ENCODE measurements at regions not wholly inside any gene's neighbourhood (a gene's known extent, or its start where the extent isn't known, plus 50 kb on each side); places are given as distances from the start of the nearest gene placed in this dataset.
"Not testable (repeated sequence)": the region's sequence is repeated elsewhere in the genome, so short reads cannot be mapped to it uniquely, and the experiment has no call there.

DNA sequence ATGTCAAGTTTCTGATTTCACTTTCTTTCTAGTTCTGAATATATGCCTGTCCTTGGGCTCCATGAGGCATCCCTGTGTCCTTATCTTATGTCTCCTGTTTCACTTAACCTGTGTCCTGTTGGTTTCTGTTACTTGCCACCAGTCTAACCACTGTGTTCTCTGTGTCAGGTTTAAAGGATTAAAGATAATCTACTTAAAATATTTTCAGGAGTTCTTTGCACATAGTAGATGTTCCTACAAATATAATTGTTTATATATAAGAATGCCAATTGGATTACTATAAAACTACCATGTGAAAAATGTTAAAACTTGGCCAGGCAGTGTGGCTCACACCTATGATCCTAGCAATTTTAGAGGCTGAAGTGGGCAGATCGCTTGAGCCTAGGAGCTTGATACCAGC is 406.4 kb downstream of the CCER1 start:
- TF ChIP-seq, protein P1, sequence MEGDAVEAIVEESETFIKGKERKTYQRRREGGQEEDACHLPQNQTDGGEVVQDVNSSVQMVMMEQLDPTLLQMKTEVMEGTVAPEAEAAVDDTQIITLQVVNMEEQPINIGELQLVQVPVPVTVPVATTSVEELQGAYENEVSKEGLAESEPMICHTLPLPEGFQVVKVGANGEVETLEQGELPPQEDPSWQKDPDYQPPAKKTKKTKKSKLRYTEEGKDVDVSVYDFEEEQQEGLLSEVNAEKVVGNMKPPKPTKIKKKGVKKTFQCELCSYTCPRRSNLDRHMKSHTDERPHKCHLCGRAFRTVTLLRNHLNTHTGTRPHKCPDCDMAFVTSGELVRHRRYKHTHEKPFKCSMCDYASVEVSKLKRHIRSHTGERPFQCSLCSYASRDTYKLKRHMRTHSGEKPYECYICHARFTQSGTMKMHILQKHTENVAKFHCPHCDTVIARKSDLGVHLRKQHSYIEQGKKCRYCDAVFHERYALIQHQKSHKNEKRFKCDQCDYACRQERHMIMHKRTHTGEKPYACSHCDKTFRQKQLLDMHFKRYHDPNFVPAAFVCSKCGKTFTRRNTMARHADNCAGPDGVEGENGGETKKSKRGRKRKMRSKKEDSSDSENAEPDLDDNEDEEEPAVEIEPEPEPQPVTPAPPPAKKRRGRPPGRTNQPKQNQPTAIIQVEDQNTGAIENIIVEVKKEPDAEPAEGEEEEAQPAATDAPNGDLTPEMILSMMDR (IDR thresholded peaks at IDR 0.05; ENCODE audit: insufficient read depth, low read length): no peak
- no peak overlapping the region for H3K4me3 ChIP-seq (ENCODE audit: low read depth, low read length)
- DNase-seq (ENCODE audit: low read depth): no peak

DNA sequence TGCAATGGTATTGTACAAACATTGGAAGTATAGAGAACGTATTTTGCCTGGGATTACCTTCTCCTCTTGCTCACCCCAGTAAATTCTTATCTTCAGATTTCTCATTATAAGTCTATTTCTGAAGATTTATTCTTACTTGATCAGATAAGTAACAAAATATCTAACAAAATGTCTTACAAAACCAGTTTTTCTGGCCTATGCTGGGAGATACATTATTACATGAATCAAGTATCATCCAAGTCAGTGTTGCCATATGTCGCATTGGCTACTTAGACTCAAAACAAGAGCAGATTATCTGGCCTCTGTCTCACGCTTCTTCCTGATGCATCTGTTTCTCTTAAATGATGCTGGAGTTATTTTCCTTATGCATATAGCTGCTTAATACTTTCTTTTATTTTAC is 408.5 kb downstream of the CCER1 start:
- H3K4me3 ChIP-seq (ENCODE audit: low read depth, low read length): no peak overlapping the region
- no peak for DNase-seq (ENCODE audit: low read depth)
- TF ChIP-seq, protein P1 (IDR thresholded peaks at IDR 0.05; ENCODE audit: insufficient read depth, low read length): no peak

DNA sequence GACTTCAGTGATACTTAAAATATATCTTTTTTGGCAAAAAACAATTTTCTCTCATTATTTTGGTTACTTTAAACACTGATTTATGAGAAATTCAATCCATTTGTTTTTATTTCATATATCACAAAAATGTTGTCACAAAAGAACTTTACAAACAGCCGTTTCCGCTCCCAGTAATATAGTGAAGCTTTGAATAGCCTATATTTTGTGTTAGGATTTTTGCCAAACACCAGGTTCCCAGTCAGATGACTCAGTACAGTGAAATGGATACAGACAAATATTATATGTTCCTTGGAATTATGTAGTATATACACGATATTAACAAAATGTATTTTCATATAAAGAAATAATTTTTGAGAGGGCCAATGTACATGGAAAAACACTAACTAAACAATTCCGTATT is 411.1 kb downstream of the CCER1 start:
- no peak overlapping the region for H3K4me3 ChIP-seq (ENCODE audit: low read depth, low read length)
- DNase-seq (ENCODE audit: low read depth): peak; percentile 51
- TF ChIP-seq, protein P1 (IDR thresholded peaks at IDR 0.05; ENCODE audit: insufficient read depth, low read length): no peak

DNA sequence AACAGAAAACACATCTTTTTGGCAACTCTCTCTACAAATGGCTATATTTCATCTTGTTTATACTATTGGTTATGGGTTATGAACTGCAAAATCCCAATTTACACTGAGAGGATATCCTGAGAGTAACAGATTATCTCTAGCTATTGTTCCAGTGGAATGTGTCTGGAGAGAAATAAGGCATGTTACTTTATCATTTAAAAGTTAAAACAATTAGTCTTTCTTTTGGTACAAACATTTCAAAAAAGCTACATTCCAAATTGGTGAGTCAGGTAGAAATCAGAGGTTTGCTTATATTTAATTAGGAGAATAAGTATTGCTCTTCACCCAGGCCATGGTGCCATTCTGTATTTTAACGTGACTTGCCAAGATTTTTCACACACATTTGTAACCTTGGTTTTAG is 411.6 kb downstream of the CCER1 start:
- TF ChIP-seq, protein P1 (IDR thresholded peaks at IDR 0.05; ENCODE audit: insufficient read depth, low read length): no peak
- no peak overlapping the region for H3K4me3 ChIP-seq (ENCODE audit: low read depth, low read length)
- DNase-seq (ENCODE audit: low read depth): peak; percentile 80

DNA sequence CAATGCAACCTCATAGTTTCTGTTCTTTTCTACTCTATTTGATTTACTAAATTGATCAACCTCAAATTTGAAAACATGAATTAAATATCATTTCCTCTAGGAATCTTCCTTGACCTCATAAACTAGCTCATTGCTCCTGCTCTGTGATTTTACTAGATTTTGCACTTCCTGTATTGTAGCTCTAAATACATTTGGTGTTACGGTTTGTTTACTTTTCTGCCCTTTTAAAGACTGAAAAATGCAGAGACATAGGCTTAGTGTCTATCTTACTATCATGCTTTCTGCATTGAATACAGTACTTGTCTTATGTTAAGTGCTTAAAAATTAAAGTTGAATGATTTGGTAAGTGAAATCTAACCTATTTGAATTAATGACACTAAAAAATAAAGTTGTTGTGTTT is 412.1 kb downstream of the CCER1 start:
- DNase-seq (ENCODE audit: low read depth); H3K4me3 ChIP-seq (ENCODE audit: low read depth, low read length): not testable (repeated sequence)

DNA sequence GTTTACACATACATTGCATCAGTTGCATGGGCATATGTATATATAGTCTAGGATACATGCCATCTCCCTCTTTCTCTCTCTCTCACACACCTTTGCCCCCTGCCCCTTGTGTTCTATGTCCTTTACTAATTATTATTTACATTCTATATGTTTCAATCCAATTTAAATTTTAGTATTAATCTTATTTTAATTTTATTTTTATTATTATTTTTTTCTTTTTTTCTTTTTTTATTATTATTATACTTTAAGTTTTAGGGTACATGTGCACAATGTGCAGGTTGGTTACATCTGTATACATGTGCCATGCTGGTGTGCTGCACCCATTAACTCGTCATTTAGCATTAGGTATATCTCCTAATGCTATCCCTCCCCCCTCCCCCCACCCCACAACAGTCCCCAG is 421.1 kb downstream of the CCER1 start:
- not testable (repeated sequence) for H3K4me3 ChIP-seq (ENCODE audit: low read depth, low read length); DNase-seq (ENCODE audit: low read depth)

DNA sequence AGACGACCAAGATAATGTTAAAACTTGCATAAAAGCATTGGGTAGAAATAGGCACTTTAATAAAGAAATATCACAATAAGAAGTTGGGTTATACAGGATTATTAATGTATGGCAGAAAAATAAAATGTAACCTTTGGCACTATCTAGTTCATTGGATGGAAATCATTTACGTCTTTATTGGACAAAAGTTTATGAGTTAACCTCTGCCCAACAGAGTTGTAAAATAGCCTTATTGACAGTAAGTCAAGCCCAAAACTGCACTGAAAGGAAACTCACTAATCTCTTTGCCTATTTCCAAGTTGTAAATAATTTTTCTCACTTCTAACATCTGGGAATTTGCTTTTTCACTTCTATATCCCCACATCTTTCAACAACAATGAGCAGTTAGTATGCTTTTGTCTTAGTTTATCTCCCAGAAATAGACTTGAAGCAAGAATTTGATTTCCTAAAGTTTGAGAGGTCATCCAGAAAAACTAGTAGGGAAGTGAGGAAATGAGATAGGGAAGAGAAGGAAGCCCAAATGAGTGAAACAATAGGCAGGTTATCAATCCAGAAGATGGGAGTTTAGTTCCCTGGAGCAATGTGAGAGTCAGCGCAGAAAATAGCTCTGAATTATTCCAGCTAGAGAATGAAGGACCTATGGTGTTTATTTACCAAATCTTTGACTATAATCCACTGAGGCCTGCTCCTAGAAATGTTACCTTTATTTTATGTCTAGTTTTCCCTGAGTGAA is 434.8 kb downstream of the CCER1 start:
- TF ChIP-seq, protein P1 (IDR thresholded peaks at IDR 0.05; ENCODE audit: insufficient read depth, low read length): no peak
- no peak for DNase-seq (ENCODE audit: low read depth)
- no peak overlapping the region for H3K4me3 ChIP-seq (ENCODE audit: low read depth, low read length)

DNA sequence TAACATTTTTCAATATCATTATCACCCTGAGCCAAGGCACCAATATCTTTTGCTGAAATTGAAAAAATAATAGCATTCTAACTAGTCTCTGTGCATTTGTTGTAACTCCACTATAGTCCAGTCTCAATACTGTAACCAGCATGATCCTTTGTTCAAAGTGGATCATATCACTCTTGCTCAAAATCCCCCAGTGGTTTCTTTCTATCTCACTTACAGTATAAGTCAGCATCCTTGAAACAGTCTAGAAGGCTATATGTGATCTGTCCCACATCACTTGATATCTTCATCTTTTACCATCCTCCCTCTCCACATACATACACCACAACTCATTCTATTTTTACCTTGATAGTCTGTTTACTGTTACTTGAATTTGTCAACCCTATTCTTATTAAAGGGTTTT is 435.7 kb downstream of the CCER1 start:
- no peak for DNase-seq (ENCODE audit: low read depth)
- H3K4me3 ChIP-seq (ENCODE audit: low read depth, low read length): no peak overlapping the region
- TF ChIP-seq, protein P1 (IDR thresholded peaks at IDR 0.05; ENCODE audit: insufficient read depth, low read length): no peak
